Hematopoietic multipotent progenitor cell treated with erythropoietin and hydrocortisone succinate and interleukin-3 and kit ligand, for 6 days (in vitro differentiated cells): ENCODE measurements at regions not wholly inside any gene's neighbourhood (a gene's known extent, or its start where the extent isn't known, plus 50 kb on each side); places are given as distances from the start of the nearest gene placed in this dataset.
"Not testable (repeated sequence)": the region's sequence is repeated elsewhere in the genome, so short reads cannot be mapped to it uniquely, and the experiment has no call there.

Experiments
- DNase-seq: peaks from one replicate; pipeline ENCODE4 v3.0.0-alpha.2; 2015

DNA sequence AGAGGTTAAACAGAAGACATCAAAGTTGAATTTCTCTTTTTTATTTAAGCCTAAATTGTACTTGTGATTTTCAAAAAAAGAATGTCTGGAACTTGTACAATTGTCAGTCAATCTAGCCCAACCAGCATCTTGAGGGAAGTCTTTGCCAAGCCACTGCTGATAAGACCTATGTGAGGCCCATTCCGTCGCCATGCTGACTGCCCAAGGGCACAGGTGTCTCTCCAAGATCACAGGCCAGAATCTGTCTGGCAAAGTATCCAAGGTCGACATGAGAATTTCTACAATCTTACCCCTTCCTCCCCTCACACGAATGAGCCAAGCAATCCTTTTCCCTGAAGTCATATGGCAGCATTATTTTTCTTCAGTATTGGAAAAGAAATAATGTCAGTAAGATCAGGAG, 614.5 kb downstream of the CBLN4 start:
- no peak for DNase-seq

- no peak for DNase-seq
These were observed 618.6 kb downstream of the CBLN4 start for GRCh38 chr20:55386686-55387085.

- no peak for DNase-seq
These were observed 629.4 kb downstream of the CBLN4 start for GRCh38 chr20:55375920-55376319.

DNA sequence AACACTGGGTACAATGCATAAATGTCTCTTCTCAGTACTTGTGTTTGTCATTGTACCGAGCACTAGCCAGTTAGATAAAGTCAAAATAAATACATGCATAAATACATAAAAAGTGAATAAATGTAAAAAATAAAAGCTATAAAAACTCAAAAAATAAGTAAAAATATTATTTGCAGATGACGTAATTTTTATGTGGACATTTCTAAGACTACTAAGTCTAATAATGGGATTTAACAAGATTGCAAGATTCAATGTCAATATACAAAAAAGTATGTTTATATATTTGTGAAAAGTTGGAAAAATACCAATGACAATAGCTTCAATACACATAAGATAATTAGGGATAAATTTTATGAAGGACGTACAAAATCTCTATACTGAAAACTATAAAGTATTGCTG, 639.6 kb downstream of the CBLN4 start:
- no peak for DNase-seq

DNA sequence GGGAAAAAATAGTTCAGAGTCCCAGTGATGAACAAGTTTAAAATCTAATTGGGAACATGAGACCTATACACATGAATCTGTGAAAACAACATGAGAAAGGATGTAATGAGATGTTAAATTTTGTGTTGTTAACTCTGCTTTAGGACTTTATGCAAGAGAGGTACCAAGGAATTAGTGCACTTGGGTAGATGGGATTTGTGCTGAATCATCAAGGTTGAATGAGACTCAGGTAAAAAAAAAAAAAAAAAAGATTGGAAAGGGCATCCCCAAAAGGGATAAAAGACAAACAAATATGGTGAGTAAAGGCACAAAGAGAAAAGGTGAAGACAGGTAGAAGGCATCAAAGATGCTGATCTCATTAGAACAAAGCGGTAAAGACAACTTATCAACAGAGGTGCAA, 644.4 kb downstream of the CBLN4 start:
- DNase-seq, result no peak

GRCh38 chr20:55354720-55355119, 650.6 kb downstream of the CBLN4 start:
- DNase-seq, result no peak

DNA sequence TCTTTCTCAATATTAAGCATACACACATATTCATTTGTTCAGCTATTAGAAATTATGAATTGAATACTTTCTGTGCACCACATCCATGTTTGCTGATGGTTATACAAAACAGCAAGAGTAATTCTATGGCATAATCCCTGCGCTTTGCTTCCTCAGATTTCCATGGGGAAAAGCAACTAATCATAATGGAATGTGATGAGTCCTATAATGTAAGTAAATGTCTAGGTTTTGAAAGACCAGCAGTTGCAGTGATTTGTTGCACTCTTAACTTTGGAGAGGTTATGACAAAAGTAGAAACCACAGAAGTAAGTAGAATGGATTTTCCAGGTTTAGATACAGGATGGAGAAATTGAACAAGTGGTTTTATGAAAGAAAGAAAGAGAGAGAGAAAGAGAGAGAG, 652.1 kb downstream of the CBLN4 start:
- no peak for DNase-seq

DNA sequence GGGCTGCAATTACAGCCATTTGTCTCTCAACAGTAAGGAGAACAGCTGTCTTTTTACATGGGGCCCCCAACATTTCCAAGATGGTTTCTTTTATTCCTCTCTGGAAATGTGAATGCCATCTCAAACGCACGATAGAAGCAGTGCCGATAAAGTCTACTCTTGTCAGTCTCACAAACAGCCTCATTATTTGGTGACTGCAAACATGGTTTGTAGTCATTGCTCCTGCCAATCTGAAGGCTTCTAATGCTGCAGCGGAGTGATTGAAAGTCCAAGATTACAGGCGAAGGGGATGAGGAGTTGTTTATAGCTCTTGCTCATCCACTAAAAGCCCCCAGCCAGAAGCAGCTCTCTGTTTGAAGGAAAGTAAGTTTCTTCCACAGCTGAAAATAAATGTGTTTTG, 657.1 kb downstream of the CBLN4 start:
- DNase-seq, result no peak

DNA sequence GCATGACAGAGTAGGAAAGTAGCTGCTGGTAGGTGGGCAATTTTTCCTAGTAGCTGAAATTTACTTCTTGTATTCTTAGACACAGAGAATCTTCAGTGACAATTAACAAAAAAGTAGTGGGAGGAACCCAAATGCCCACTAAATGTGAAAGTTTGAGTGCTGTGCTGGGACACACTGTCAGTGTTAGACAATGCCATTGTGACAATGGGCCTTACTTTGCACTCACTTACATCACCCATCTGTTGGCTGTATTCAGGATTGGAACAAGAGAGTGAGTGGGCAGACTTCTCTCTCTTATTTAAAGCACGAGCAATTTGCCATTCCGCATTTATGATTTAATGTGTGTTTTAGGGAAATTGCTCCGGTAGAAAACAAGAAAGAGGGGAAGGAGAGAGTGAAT, 662.5 kb downstream of the CBLN4 start:
- no peak for DNase-seq

DNA sequence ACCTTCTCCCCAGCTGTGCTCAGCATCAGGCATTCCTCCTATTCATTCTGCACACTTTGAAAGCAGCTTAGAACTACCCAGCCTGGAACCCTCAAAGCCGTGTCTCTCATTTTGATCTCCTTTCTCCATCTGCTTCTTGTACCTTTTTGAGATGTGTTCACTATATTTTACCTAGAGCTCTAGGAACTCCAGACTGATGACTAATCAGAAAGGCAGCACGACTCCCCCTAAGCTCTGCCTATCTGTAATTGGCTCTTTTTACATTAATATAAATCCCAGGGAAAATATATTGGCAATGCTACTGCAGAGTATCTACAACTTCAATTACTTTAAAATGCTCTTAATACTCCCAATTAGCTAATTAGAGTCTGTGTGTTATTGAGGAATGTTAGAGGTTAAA, 671.5 kb downstream of the CBLN4 start:
- no peak for DNase-seq

DNA sequence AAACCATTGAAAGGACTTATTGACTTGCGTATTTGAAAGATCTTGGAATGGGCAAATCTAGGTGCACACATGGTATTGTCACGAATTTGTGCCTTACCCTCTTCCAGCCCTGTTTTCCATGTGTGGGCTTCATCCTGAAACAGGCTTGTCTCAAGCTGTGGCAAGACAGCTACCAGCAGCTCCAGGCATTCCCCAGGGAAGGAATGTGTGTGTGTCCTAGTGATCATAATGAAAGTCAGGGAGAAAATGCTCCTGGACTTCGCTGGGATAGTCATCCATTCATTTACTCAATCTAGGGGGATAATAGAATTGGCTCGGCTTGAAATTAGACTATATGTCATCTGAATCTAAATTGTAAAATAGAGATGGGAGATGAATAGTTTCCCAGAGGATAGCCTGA, 676.2 kb downstream of the CBLN4 start:
- DNase-seq, result no peak

DNA sequence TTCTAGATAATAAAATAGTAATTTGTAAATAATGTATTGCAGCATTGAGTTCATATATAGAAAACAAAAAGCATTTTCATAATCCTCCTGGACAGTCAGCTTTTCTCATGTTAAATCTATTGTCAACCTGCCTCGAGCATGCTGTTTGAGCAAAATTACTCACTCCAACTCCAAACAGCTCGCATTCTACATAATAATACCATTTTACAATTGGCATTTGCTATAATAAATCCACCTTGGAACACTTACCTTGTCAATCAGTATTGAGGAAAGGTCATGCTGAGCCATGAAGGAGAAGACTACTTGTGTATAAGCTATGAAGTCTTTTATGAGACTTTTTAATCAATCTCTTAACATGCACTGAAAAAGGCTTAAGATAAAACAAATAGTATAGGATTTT, 682.6 kb downstream of the CBLN4 start:
- no peak for DNase-seq

GRCh38 chr20:55316753-55317152, 688.6 kb downstream of the CBLN4 start:
- DNase-seq, result no peak

DNA sequence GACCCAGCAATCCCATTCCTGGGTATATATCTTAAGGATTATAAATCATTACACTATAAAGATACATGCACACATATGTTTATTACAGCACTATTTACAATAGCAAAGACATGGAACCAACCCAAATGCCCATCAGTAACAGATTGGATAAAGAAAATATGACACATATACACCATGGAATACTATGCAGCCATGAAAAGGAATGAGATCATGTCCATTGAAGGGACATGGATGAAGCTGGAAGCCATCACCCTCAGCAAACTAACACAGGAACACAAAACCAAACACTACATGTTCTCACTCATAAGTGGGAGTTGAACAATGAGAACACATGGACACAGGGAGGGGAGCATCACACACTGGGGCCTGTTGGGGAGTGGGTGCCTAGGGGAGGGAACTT, 694.5 kb downstream of the CBLN4 start:
- DNase-seq, result not testable (repeated sequence)

GRCh38 chr20:55291261-55291660, 714.1 kb downstream of the CBLN4 start:
- DNase-seq, result no peak

DNA sequence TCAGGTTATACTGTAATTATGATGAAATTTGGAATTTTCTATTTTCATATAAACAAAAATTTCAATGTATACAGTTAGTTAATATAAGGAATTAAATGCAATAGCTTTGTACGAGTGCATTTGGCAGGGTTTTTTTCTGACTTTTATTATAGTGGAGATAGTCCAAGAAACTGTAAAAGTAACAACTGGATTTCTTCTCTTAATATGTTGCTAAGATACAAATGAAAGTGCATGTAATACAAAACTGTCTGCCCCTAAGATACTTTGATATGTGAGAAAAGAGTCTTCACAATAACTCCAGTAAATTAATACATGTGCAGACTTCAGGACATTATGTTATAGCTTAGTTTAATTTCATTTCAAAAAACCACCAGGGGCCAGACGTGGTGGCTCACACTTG, 721.4 kb downstream of the CBLN4 start:
- DNase-seq, result no peak

DNA sequence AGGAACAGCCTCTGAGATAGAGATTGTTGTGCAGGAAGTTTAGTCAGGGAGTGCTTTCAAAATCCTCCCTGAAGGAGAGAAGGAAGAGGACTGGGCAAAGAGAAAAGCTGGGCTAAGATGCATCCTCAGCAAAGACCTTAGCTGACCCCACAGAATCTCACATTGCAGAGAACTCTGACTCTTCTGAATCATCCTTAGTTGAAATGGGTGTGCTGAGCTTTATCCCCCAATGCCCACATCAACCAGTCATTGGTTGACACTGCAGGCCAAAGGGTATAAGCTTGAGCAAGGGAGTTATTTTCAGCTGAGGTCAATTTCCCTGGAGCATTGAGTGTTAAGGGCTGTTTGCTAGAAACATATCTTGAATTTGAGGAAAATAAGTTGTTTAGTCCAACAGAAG, 732.2 kb downstream of the CBLN4 start:
- no peak for DNase-seq

DNA sequence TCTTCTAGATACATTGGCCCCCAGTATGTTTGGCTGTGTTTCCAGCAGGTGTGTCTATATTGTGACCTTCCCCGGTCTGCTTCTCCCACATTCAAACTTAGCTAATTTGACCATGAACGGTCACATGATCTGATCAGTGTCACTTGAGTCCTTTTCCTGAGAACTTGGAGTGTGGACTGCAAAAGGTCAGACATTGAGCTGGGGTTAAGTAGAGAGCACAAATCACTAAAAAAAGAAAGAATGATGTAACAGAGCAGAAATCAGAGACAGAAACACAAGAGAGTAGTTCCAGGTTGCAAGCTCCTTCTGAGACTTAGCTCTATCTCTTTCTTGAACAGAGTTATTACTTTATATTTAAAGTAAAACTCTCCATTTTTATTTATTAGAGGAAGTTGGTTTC, 733.9 kb downstream of the CBLN4 start:
- no peak for DNase-seq

DNA sequence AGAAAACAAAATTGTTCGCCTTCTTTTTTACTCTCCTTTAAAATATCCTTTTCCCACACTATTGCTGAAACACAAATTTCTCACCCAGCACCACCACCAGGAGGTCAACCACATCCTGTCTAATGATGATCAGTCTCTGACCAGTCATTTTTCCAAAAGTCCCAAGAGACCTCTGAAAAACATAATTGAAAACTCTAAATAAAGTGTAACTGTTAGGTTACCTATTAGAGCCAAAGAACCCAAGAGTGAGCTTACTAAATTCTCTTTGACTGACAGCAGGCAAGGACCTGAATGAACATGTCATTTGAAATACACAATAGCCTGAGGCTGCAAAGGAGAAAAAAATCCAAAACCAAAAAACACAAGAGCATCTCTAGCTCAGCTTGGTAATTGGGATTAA, 735.4 kb downstream of the CBLN4 start:
- no peak for DNase-seq

GRCh38 chr20:55266361-55266760, 739.0 kb downstream of the CBLN4 start:
- no peak for DNase-seq

GRCh38 chr20:55264703-55265239, 740.5 kb downstream of the CBLN4 start:
- no peak for DNase-seq

- DNase-seq, result no peak
These were observed 746.8 kb downstream of the CBLN4 start for GRCh38 chr20:55258559-55258958.

DNA sequence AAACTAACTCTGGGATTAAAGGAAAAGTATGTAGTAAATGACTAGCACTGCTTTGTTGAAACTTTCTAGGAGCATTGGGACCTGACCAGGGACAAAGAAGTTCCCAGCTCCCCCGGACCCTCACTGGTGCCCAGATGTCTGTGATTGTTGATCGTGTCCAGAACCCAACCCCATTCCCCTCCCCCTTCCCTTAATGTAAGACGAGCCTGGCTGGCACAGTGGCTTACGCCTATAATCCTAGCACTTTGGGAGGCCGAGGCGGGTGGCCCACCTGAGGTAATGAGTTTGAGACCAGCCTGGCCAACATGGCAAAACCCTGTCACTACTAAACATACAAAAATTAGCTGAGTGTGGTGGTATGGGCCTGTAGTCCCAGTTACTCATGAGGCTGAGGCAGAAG, 750.3 kb downstream of the CBLN4 start:
- DNase-seq, result no peak

DNA sequence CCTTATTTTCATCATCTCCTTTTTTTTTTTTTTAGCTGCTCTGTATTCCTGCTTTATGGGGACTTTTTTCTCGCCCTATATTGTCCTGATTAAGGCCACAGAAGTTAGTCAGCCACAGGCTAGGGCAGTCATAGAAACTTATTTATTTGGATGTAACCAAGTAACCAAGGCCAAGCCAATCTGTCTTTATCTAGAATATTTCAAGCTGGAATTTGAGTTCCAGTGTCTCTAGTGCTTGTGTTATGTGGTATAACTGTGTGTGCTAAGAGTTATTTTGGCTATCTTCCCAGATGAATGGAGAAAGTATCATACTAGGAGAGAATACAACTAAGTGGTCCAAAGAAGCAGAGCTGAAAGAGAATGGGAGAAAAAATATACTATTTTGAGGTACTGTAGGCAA, 751.5 kb downstream of the CBLN4 start:
- DNase-seq, result no peak

GRCh38 chr20:55252521-55252920, 752.8 kb downstream of the CBLN4 start:
- no peak for DNase-seq

DNA sequence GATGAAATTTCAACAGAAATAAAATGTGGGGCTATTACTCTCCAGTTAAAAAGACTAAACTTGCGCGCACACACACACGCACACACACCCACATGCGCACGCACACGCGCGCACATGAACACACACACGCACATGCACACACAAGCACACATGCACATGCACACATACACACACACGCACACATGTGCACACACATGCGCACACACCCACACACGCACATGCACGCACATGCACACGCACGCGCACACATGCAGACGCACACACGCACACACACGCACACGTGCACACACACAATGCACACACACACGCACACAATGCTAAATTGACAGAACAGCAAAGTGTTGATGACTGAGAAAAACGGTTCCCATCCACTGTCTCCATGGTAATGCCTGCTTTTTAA, 754.1 kb downstream of the CBLN4 start:
- DNase-seq, result no peak
